Spleen (tissue), 11 donors: ENCODE measurements at regions not wholly inside any gene's neighbourhood (a gene's known extent, or its start where the extent isn't known, plus 50 kb on each side); places are given as distances from the start of the nearest gene placed in this dataset.

ENCODE experiments used
- DNase-seq: peaks from one replicate; pipeline ENCODE4 v3.0.0-alpha.2; 2020
- H3K27ac ChIP-seq, 8 donors: fragments of 200-600 bp; sonication (generic) in 7 of 8; 1 replicate in 4 of 8; 2 replicates in 4 of 8; pipeline versions ENCODE4 v1.5.0 to v1.8.0; 2016 to 2021; ENCODE audit warnings: inconsistent platforms in 4 of 8, mild to moderate bottlenecking in 4 of 8, moderate library complexity in 1 of 8
- H3K27me3 ChIP-seq, 7 donors: fragments of 200-600 bp; sonication (generic) in 6 of 7; replicated peaks in 1 of 7; 1 replicate in 4 of 7; 2 replicates in 3 of 7; pipeline versions ENCODE4 v1.5.0 to v1.8.0; 2016 to 2021; ENCODE audit warnings: inconsistent platforms in 3 of 7, mild to moderate bottlenecking in 1 of 7
- H3K36me3 ChIP-seq, 6 donors: fragments of 200-600 bp; sonication (generic) in 5 of 6; 1 replicate in 4 of 6; 2 replicates in 2 of 6; pipeline versions ENCODE4 v1.5.0 to v1.8.0; 2016 to 2021; ENCODE audit warnings: inconsistent platforms in 2 of 6
- H3K4me1 ChIP-seq, 6 donors: fragments of 200-600 bp; sonication (generic) in 5 of 6; 1 replicate in 3 of 6; 2 replicates in 3 of 6; pipeline versions ENCODE4 v1.5.0 to v1.8.0; 2016 to 2021; ENCODE audit warnings: inconsistent platforms in 3 of 6
- H3K4me3 ChIP-seq, 8 donors: fragments of 200-600 bp; sonication (generic) in 7 of 8; 1 replicate in 4 of 8; 2 replicates in 4 of 8; pipeline versions ENCODE4 v1.5.0 to v1.8.0; 2016 to 2021; ENCODE audit warnings: inconsistent platforms in 4 of 8, mild to moderate bottlenecking in 4 of 8, moderate library complexity in 2 of 8
- H3K9me3 ChIP-seq, 8 donors: fragments of 200-600 bp; sonication (generic) in 7 of 8; 1 replicate in 4 of 8; 2 replicates in 4 of 8; pipeline versions ENCODE4 v1.5.0 to v1.8.0; 2016 to 2021; ENCODE audit warnings: inconsistent platforms in 4 of 8
- CTCF ChIP-seq, 11 experiments: fragments of 200-600 bp in 7 of 11; fragments of 450-650 bp in 4 of 11; sonication (generic) in 4 of 11; IDR thresholded peaks in 8 of 11; conservative IDR thresholded peaks in 3 of 11; 1 replicate in 7 of 11; 2 replicates in 4 of 11; pipeline versions ENCODE4 v1.4.0 to v1.8.0; 2016 to 2021; ENCODE audit warnings: antibody characterized with exemption in 11 of 11, inconsistent platforms in 4 of 11, mild to moderate bottlenecking in 1 of 11
- POLR2A ChIP-seq, 3 donors: fragments of 450-650 bp; IDR thresholded peaks; one replicate each; pipeline ENCODE4 v1.5.1; 2017; ENCODE audit warnings: antibody characterized with exemption in 3 of 3, mild to moderate bottlenecking in 1 of 3
- POLR2AphosphoS5 ChIP-seq, 3 donors: sonication (generic); formaldehyde crosslinking; IDR thresholded peaks; one replicate each; pipeline ENCODE4 v1.5.1; 2017; ENCODE audit warnings: antibody characterized with exemption in 3 of 3
- WGBS, 5 donors: extraction: QIAGEN DNeasy Blood & Tissue Kit in 3 of 5; methylation state at CpG; one replicate each; pipeline versions ENCODE4 v1.1.5 to v1.1.7; 2013 to 2018; 5-methylcytosine and 5-hydroxymethylcytosine counted together
- intact Hi-C: fragments of 100-400 bp; cut with DNase I; formaldehyde crosslinking; loops from one replicate; pipeline ENCODE4 v1.15.0; 2023; ENCODE audit warnings: low total_unique reads
- donor health status: healthy with polysubstance abuse.
- donor health status: DM: no; HTN: no; CAD: no; lungs with moderate emphysema.
- donor health status: DM: no; HTN: no; CAD: no.
- donor health status: Bipolar disorder and iron deficiency.
- donor health status: healthy.
- donor health status: DM: no; HTN: no; CAD: no.
- donor health status: DM: yes; HTN: yes; CAD: no.

- WGBS, 5 donors: 85 to 94% (median 88%) methylated on average over 10 of the region's 10 CpGs
- H3K4me1 ChIP-seq: no peaks in the 10 kb centered on the region
- DNase-seq: no peak
- H3K36me3 ChIP-seq: no peaks in the 10 kb centered on the region
- intact Hi-C loops: no loop called here
- H3K27me3 ChIP-seq: no peaks in the 10 kb centered on the region
- H3K9me3 ChIP-seq: peaks cover 0 to 3% (median 0%) of the 10 kb centered on the region in 8 donors
- H3K27ac ChIP-seq: no peak overlapping the region
- H3K4me3 ChIP-seq: no peak overlapping the region
- TF ChIP-seq POLR2AphosphoS5 (IDR thresholded peaks at IDR 0.05) (no peak), CTCF (IDR thresholded peaks at IDR 0.05 in 8 of 11, conservative IDR thresholded peaks at IDR 0.05 in 3 of 11) (no peak)
These were observed 227.5 kb upstream of the RMST start for GRCh38 chr12:97235102-97235501.

- no peaks in the 10 kb centered on the region for H3K9me3 ChIP-seq
- WGBS, 5 donors: 80 to 91% (median 87%) methylated on average over 4 of the region's 4 CpGs
- no peaks in the 10 kb centered on the region for H3K27me3 ChIP-seq
- DNase-seq: no peak
- H3K4me1 ChIP-seq: no peaks in the 10 kb centered on the region
- no peak overlapping the region for H3K27ac ChIP-seq
- intact Hi-C loops: no loop called here
- no peaks in the 10 kb centered on the region for H3K36me3 ChIP-seq
- TF ChIP-seq POLR2AphosphoS5 (IDR thresholded peaks at IDR 0.05): no peak
- no peak for TF ChIP-seq CTCF (IDR thresholded peaks at IDR 0.05 in 8 of 11, conservative IDR thresholded peaks at IDR 0.05 in 3 of 11)
- no peak for TF ChIP-seq POLR2A (IDR thresholded peaks at IDR 0.05)
- H3K4me3 ChIP-seq: no peak overlapping the region
These were observed 216.2 kb upstream of the RMST start for GRCh38 chr12:97246368-97246767.

DNA sequence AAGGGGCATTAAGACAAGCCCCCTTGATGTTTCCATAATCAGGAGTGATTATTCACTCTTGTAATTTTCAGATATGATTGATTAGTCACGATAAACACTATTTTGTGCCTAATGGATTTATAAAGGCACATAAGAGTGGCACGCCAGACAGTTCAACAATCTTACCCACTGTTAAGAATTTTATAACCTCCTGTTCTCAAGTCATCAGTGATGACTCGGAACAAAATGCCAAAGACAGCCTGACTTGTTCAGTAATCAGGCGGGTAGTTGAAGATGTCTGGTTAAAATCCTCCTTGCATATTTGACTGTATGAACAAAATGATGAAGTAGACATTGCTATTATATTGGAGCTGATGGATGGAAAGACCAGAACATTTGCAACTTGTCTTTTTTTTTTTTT, 212.1 kb upstream of the RMST start:
- no peaks in the 10 kb centered on the region for H3K27me3 ChIP-seq
- H3K36me3 ChIP-seq: no peaks in the 10 kb centered on the region
- no peak for TF ChIP-seq CTCF (IDR thresholded peaks at IDR 0.05 in 8 of 11, conservative IDR thresholded peaks at IDR 0.05 in 3 of 11)
- no peak for TF ChIP-seq POLR2A (IDR thresholded peaks at IDR 0.05)
- TF ChIP-seq POLR2AphosphoS5 (IDR thresholded peaks at IDR 0.05): no peak
- no peak for DNase-seq
- H3K27ac ChIP-seq: no peak overlapping the region
- no peak overlapping the region for H3K4me3 ChIP-seq
- intact Hi-C loops: no loop called here
- H3K4me1 ChIP-seq: no peaks in the 10 kb centered on the region
- H3K9me3 ChIP-seq: no peaks in the 10 kb centered on the region
- 89 to 94% (median 93%) methylated on average over 4 of the region's 4 CpGs for WGBS, 5 donors

DNA sequence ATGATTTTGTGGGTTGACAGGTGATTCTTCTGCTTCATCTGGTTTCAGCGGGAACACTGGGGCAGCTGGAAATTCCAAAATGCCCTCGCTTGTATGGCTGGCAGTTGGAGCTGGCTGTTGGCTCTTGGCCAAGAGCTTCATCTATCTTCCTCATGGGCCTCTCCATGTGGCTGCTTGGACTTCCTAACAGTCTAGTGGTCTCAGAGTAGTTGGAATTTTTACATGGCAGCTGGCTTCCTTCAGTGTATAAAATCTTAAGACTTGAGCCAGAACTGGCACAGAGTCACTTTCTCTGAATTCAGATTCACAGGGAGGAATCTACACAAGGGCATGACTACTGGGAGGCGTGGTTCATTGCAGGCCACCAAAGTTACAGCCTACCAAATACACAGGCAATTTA, 204.9 kb upstream of the RMST start:
- Histone ChIP-seq H3K27ac (no peak overlapping the region), H3K27me3 (no peaks in the 10 kb centered on the region), H3K9me3 (no peaks in the 10 kb centered on the region), H3K4me1 (no peaks in the 10 kb centered on the region), H3K4me3 (no peak overlapping the region), H3K36me3 (no peaks in the 10 kb centered on the region)
- 65 to 82% (median 75%) methylated on average over 3 of the region's 3 CpGs for WGBS, 5 donors
- no peak for DNase-seq
- no peak for TF ChIP-seq POLR2AphosphoS5 (IDR thresholded peaks at IDR 0.05)
- TF ChIP-seq POLR2A (IDR thresholded peaks at IDR 0.05): no peak
- no peak for TF ChIP-seq CTCF (IDR thresholded peaks at IDR 0.05 in 8 of 11, conservative IDR thresholded peaks at IDR 0.05 in 3 of 11)
- intact Hi-C loops: no loop called here
